Upper lobe of right lung (tissue), 1 donor: ENCODE measurements at regions not wholly inside any gene's neighbourhood (a gene's known extent, or its start where the extent isn't known, plus 50 kb on each side); places are given as distances from the start of the nearest gene placed in this dataset.

Experiments
- ATAC-seq: fragments of 200-7000 bp; cut with Tn5 transposase; one replicate; pipeline ENCODE4 v1.9.1; 2020; ENCODE audit warnings: mild to moderate bottlenecking, moderate library complexity
- DNase-seq: peaks from one replicate; pipeline ENCODE4 v3.0.0-alpha.2; 2020
- H3K27ac ChIP-seq: fragments of 200-600 bp; one replicate; pipeline ENCODE4 v1.8.0; 2022
- H3K27me3 ChIP-seq: fragments of 200-600 bp; one replicate; pipeline ENCODE4 v1.8.0; 2022; ENCODE audit warnings: mild to moderate bottlenecking
- H3K36me3 ChIP-seq: fragments of 200-600 bp; one replicate; pipeline ENCODE4 v1.8.0; 2022
- H3K4me1 ChIP-seq: fragments of 200-600 bp; one replicate; pipeline ENCODE4 v1.8.0; 2022
- H3K4me3 ChIP-seq: fragments of 200-600 bp; one replicate; pipeline ENCODE4 v1.8.0; 2022; ENCODE audit warnings: mild to moderate bottlenecking
- H3K9me3 ChIP-seq: fragments of 200-600 bp; one replicate; pipeline ENCODE4 v1.8.0; 2022
- intact Hi-C: fragments of 100-400 bp; cut with DNase I; formaldehyde crosslinking; loops from one replicate; pipeline ENCODE4 v1.11.0; 2022
- TF ChIP-seq, protein P1 (sequence below): fragments of 200-600 bp; IDR thresholded peaks from one replicate; pipeline ENCODE4 v1.8.0; 2022; ENCODE audit warnings: antibody characterized with exemption
- donor health status: DM: no; HTN: yes; CAD: no; lungs with severe emphysema.

DNA sequence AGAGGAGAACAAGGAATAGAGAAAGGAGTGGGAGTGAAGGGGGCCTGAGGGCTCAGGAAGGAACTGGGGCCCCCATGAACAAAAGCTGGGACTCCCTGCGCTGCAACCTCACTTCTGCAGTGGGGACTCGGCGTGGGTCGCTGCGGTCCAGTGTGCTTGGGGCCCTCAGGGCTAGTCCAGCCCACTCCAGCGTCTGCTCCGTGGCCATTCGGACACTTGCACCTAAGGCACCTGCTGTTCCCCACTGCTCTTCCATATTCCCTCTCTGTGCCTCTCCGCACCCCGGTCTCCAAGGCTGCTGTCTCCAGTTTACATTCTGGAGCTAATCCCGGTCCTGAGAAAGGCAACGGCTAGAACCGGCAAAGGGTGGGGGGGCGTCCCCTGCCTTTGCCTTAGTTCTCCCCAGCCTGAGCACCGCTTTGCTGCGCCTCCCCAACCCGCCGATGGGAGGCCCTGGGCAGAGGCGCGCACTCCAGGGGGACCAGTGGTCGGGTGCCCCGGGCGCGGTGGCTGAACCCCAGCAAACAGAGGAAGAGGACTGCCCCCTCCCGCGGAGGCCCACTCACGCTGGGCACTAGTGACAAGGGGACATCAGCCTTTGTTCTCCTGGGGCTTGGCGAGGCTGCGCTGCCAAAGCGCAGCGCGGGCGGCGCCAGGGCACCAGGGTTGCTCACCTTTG lies 327.7 kb upstream of the F9 start:
- no peak overlapping the region for H3K4me3 ChIP-seq
- DNase-seq = no peak
- no peak for ATAC-seq
- no peaks in the 10 kb centered on the region for H3K27me3 ChIP-seq
- TF ChIP-seq, protein P1, sequence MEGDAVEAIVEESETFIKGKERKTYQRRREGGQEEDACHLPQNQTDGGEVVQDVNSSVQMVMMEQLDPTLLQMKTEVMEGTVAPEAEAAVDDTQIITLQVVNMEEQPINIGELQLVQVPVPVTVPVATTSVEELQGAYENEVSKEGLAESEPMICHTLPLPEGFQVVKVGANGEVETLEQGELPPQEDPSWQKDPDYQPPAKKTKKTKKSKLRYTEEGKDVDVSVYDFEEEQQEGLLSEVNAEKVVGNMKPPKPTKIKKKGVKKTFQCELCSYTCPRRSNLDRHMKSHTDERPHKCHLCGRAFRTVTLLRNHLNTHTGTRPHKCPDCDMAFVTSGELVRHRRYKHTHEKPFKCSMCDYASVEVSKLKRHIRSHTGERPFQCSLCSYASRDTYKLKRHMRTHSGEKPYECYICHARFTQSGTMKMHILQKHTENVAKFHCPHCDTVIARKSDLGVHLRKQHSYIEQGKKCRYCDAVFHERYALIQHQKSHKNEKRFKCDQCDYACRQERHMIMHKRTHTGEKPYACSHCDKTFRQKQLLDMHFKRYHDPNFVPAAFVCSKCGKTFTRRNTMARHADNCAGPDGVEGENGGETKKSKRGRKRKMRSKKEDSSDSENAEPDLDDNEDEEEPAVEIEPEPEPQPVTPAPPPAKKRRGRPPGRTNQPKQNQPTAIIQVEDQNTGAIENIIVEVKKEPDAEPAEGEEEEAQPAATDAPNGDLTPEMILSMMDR = no peak
- H3K4me1 ChIP-seq = no peaks in the 10 kb centered on the region
- no peaks in the 10 kb centered on the region for H3K36me3 ChIP-seq
- H3K27ac ChIP-seq = no peak overlapping the region
- intact Hi-C loops = no loop called here
- no peaks in the 10 kb centered on the region for H3K9me3 ChIP-seq

DNA sequence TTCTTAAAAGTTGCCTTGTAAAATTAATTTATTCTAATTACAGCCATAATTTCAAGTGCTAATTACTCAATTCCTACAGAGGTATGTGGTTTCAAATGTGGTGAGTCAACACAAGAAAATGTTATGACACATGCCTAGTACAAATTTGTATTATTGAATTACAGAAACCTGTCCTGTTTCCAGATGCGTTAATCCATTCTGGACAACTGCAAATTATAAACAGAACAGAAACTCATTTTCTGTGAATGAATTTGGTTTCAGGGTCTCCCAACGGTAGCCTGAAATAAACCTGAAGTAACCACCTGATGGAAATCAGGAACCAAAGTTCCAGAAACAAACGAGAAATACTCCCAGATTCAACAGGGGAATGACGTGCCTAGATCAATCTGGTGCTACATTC lies 328.6 kb upstream of the F9 start:
- no peaks in the 10 kb centered on the region for H3K9me3 ChIP-seq
- no peaks in the 10 kb centered on the region for H3K36me3 ChIP-seq
- H3K27me3 ChIP-seq = no peaks in the 10 kb centered on the region
- intact Hi-C loops = no loop called here
- no peaks in the 10 kb centered on the region for H3K4me1 ChIP-seq
- no peak overlapping the region for H3K4me3 ChIP-seq
- TF ChIP-seq, protein P1 = no peak
- H3K27ac ChIP-seq = no peak overlapping the region
- no peak for DNase-seq
- ATAC-seq = no peak

DNA sequence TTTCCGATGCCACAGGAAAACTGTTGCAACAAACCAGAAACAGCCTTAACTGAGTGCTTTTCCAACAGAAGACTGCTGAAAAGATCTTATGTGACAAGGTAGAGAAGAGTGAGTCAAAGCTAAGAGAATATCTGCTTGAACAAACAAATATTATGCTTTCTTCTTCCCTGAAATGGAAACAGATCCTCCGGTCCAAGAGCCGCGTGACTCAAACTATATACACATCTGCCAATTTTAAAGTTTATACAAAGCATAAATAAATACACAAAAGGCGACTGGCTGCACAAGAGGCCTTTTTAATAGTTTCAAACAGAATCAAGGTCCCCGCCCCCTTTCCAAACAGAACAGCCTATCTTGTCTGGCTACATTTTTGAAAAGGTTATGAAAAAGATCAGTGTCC lies 329.7 kb upstream of the F9 start:
- Histone ChIP-seq H3K9me3 (no peaks in the 10 kb centered on the region), H3K4me1 (no peaks in the 10 kb centered on the region), H3K4me3 (no peak overlapping the region), H3K27me3 (no peaks in the 10 kb centered on the region), H3K36me3 (no peaks in the 10 kb centered on the region), H3K27ac (no peak overlapping the region)
- intact Hi-C loops = no loop called here
- no peak for DNase-seq
- no peak for ATAC-seq
- TF ChIP-seq, protein P1 = no peak

DNA sequence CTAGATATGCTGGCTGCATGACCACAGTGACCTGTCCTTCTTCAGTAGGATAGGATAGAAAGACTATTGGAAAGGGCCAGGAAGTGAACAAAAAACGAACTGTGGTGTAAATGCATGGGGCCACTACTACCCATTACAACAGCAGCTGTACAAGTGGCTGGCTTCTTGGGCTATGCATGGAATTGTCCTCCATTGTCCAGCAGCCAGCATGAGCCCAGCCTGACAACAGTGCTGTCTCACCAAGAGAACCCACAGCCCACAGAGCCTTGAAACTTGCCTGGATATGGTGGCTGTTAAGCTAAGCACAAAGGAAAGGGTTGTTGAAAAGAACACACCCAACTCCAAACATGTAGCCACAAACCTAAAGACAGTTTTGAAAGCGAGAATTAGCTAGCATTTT lies 330.2 kb upstream of the F9 start:
- intact Hi-C loops = no loop called here
- Histone ChIP-seq H3K27ac (no peak overlapping the region), H3K27me3 (no peaks in the 10 kb centered on the region), H3K36me3 (no peaks in the 10 kb centered on the region), H3K4me1 (no peaks in the 10 kb centered on the region), H3K4me3 (no peak overlapping the region), H3K9me3 (no peaks in the 10 kb centered on the region)
- DNase-seq = no peak
- ATAC-seq = no peak
- TF ChIP-seq, protein P1 = no peak

DNA sequence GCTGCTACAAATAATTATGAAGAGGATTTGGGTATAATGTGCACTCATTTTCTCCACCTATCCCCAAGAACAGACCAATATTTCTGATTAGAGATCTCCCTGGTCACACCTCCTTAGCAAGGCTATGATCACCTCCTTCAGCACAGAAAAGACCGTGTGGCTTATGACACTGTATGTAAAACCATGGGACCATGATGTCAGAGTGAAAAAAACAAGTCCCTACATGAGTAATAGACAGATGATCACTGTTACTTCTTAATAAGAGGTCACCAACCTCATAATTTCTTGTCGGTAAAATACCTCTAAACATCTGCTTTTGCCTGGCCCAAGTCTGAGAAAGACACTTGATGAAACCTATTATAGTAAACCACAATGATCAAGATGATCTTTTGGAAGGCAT lies 330.6 kb upstream of the F9 start:
- H3K4me1 ChIP-seq = no peaks in the 10 kb centered on the region
- H3K4me3 ChIP-seq = no peak overlapping the region
- DNase-seq (no peak), ATAC-seq (no peak)
- no peaks in the 10 kb centered on the region for H3K36me3 ChIP-seq
- H3K27me3 ChIP-seq = no peaks in the 10 kb centered on the region
- no peak overlapping the region for H3K27ac ChIP-seq
- intact Hi-C loops = no loop called here
- TF ChIP-seq, protein P1 = no peak
- H3K9me3 ChIP-seq = no peaks in the 10 kb centered on the region

DNA sequence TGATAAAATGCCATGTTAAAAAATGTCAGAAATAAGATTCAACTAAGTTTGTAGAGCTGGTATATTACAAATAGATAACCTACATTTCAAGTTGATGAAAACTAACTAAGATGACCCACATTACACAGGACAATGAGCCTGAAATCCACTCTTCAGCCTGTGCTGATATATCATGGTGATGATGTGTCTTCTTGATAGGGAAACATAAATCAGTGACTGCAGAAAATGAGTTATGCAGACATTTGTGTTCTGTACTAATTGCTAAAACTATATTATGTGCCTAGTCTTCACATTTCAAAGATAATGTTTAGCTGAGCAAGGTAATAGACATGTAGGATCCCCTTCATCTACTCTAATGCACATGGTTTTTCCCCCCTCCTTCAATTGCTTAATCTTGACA lies 331.6 kb upstream of the F9 start:
- Histone ChIP-seq H3K27ac (no peak overlapping the region), H3K27me3 (no peaks in the 10 kb centered on the region), H3K4me1 (no peaks in the 10 kb centered on the region), H3K36me3 (no peaks in the 10 kb centered on the region), H3K9me3 (no peaks in the 10 kb centered on the region), H3K4me3 (no peak overlapping the region)
- ATAC-seq = no peak
- intact Hi-C loops = no loop called here
- TF ChIP-seq, protein P1 = no peak
- no peak for DNase-seq
